ENCODE measurements at regions not wholly inside any gene's neighbourhood (a gene's known extent, or its start where the extent isn't known, plus 50 kb on each side); places are given as distances from the start of the nearest gene placed in this dataset.
A peak's percentile ranks its signal among the peaks of the same experiment; 100 is the strongest.

DNA sequence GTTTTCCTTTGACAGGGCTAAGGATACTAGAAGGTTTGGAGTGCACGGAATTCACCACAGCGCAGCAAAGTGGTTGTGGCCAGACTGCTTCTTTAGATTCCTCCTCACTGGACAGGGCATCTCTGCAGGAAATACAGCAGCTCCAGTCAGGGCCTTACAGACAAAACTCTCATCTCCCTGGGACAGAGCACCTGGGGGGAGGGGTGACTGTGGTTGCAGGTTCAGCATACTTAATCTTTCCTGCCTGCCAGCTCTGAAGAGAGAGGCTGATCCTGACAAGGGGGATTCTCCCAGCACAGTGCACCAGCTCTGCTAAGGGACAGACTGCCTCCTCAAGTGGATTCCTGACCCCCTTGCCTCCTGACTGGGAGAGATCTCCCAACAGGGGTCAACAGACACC lies 1257.9 kb downstream of the NXPH1 start:
- Histone ChIP-seq H3K27ac (no peak overlapping the region), H3K4me1 (no peaks in the 10 kb centered on the region), H3K9me3 (peaks cover 0 to 30% of the 10 kb centered on the region in 2 donors), H3K36me3 (no peaks in the 10 kb centered on the region), H3K27me3 (no peaks in the 10 kb centered on the region), H3K4me3 (no peak overlapping the region)
- intact Hi-C loops (cut with DNase I): no loop called here
- TF ChIP-seq, protein P1, sequence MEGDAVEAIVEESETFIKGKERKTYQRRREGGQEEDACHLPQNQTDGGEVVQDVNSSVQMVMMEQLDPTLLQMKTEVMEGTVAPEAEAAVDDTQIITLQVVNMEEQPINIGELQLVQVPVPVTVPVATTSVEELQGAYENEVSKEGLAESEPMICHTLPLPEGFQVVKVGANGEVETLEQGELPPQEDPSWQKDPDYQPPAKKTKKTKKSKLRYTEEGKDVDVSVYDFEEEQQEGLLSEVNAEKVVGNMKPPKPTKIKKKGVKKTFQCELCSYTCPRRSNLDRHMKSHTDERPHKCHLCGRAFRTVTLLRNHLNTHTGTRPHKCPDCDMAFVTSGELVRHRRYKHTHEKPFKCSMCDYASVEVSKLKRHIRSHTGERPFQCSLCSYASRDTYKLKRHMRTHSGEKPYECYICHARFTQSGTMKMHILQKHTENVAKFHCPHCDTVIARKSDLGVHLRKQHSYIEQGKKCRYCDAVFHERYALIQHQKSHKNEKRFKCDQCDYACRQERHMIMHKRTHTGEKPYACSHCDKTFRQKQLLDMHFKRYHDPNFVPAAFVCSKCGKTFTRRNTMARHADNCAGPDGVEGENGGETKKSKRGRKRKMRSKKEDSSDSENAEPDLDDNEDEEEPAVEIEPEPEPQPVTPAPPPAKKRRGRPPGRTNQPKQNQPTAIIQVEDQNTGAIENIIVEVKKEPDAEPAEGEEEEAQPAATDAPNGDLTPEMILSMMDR (IDR thresholded peaks at IDR 0.05): no peak
- DNase-seq (no peak), ATAC-seq (no peak)

DNA sequence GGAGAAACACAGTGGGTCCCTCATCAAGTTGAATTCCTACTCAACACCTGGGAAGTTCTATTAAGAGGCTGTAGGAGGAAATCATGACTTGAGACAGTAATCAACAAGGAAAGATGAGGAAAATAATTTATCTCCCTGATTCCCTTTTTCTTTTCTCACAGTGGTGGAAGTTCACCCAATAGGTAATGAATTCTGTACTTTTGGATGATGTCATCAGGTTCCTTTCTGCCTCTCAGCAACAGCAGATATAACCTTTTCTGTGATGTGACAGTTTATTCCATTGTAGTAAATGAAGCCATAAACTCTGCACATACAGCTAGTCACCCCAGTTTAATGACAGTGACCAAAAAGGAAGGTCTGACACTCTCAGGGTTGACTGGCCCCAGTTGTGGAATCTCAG lies 1265.0 kb downstream of the NXPH1 start:
- Histone ChIP-seq H3K4me1 (no peaks in the 10 kb centered on the region), H3K4me3 (no peak overlapping the region), H3K36me3 (no peaks in the 10 kb centered on the region), H3K9me3 (peaks cover 0 to 22% of the 10 kb centered on the region in 2 donors), H3K27ac (no peak overlapping the region), H3K27me3 (no peaks in the 10 kb centered on the region)
- intact Hi-C loops (cut with DNase I): no loop called here
- DNase-seq: no peak
- TF ChIP-seq, protein P1 (IDR thresholded peaks at IDR 0.05): no peak
- ATAC-seq: no peak

DNA sequence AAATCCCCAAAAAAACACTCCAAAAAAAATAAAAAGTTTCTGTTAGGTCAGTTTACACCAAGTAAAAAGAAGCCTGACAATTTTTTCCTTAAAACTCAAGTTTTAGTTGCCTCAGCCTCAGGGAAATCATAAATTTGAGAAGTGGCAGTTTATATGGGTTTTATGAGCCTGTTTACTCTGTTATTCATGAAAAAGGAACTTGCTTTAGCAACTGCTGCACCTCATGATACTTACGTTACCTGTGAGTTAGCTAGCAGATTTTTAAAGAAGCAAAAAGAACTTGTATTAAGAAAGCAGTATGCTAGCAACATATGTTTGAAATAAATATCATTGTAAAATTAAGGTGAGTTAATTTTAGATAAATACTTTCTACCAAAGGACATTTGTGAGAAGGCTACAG lies 1264.5 kb upstream of the PHF14 start:
- no peak overlapping the region for H3K27ac ChIP-seq
- no peak overlapping the region for H3K4me3 ChIP-seq
- TF ChIP-seq, protein P1 (IDR thresholded peaks at IDR 0.05): no peak
- H3K4me1 ChIP-seq: no peaks in the 10 kb centered on the region
- intact Hi-C loops (cut with DNase I): no loop called here
- H3K9me3 ChIP-seq: no peaks in the 10 kb centered on the region
- DNase-seq (no peak), ATAC-seq (no peak)
- no peaks in the 10 kb centered on the region for H3K27me3 ChIP-seq
- H3K36me3 ChIP-seq: no peaks in the 10 kb centered on the region

DNA sequence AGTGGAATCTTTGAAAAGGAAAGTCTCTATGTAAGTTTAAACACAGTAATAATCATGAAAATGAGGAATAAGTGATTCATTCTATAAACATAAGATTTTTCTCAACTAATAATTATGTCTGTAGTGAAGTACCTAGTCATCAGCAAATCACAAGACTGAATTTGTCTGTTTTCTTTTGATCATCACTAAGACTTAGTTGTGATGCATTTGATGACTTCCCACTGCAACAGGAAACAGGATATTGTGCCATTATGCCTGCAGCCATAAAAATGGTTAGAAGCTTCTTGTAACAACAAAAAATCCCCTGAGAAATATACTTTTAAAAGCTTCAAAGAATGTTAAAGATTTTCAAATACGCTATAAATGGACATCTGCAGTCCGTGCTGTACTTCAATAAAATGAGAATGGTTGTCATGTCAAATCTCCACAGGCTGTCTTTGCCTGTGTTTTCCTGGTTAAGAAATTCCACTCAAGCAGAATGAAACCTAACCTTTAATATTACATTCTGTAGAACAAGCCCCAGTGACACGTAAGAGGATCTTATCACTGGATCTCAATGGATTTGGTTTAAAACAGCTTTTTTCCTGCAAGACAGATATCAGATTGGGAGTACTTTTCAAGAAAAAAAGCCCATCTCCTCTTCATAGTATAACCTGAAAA lies 1262.3 kb upstream of the PHF14 start:
- no peak overlapping the region for H3K4me3 ChIP-seq
- no peaks in the 10 kb centered on the region for H3K27me3 ChIP-seq
- no peak for DNase-seq
- TF ChIP-seq, protein P1 (IDR thresholded peaks at IDR 0.05): no peak
- H3K36me3 ChIP-seq: no peaks in the 10 kb centered on the region
- no peaks in the 10 kb centered on the region for H3K9me3 ChIP-seq
- intact Hi-C loops (cut with DNase I): no loop called here
- ATAC-seq: no peak
- H3K27ac ChIP-seq: no peak overlapping the region
- no peaks in the 10 kb centered on the region for H3K4me1 ChIP-seq

DNA sequence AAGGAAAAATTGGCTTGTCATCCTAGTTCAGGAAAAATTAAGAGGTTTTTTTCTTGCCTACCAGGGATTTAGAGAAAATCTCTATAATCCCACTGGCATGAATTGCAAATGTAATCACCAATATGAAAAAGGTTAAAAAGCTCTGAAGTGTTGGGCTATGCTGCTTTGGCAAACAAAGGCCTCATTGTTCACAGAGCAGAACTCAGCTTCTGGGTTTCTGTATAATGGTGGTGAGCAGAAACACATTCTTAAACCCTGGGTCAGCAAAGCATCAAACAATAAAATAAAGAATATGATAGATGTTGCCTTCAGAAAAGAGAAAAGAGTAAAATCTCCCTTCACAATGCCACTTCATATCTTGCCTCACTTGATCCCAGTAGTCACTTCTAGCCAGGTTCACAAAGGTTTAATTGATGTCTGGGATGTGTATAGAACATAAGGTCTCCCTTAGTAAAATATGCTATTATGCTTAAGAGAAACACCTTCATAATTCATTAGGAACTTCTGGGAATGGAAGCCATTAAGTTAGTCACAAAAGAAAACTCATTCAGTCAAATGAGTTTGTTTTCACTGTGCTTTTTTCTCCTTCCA lies 1255.5 kb upstream of the PHF14 start:
- no peak for ATAC-seq
- intact Hi-C loops (cut with DNase I): no loop called here
- H3K36me3 ChIP-seq: no peaks in the 10 kb centered on the region

More for the DNA sequence above, 1255.5 kb upstream of the PHF14 start:
- no peaks in the 10 kb centered on the region for H3K4me1 ChIP-seq
- DNase-seq: peak in 1 of 4 donors; percentile 1
- peaks cover 0 to 10% of the 10 kb centered on the region in 2 donors for H3K9me3 ChIP-seq
- no peak overlapping the region for H3K4me3 ChIP-seq
- TF ChIP-seq, protein P1 (IDR thresholded peaks at IDR 0.05): no peak
- no peaks in the 10 kb centered on the region for H3K27me3 ChIP-seq
- no peak overlapping the region for H3K27ac ChIP-seq

Measured in left lung (tissue), 4 donors.